OCI-LY7 (cell line): ENCODE measurements at regions not wholly inside any gene's neighbourhood (a gene's known extent, or its start where the extent isn't known, plus 50 kb on each side); places are given as distances from the start of the nearest gene placed in this dataset.

Experiments used
- BruUV-seq: library from RNA; stranded (reverse); fragments of 400-500 nt; replicated peaks from 2 replicates; lab custom pipeline; 2021; lab: Mats Ljungman, UMichigan
- CTCF ChIA-PET: fragments of 300-600 bp; sonication (Branson Sonifier 250); formaldehyde crosslinking; loops from one replicate; lab custom pipeline; 2022; ENCODE audit warnings: antibody characterized with exemption; ENCODE audit not compliant: unreplicated experiment; lab: Charles Lee
- POLR2A ChIA-PET: fragments of 300-600 bp; sonication (Branson Sonifier 250); formaldehyde crosslinking; loops from one replicate; lab custom pipeline; 2022; ENCODE audit warnings: antibody characterized with exemption; lab: Charles Lee
- DNase-seq: peaks from one replicate; pipeline ENCODE4 v3.0.0-alpha.2; 2015; ENCODE audit warnings: low spot score
- H2AFZ ChIP-seq: fragments of 200-600 bp; sonication (generic), shearing (Covaris generic); 2 replicates; pipeline ENCODE4 v1.6.1; 2014; ENCODE audit warnings: mild to moderate bottlenecking, antibody characterized with exemption, low read length, moderate library complexity
- H3K27ac ChIP-seq: fragments of 200-600 bp; sonication (generic); 2 replicates; pipeline ENCODE4 v1.5.1; 2014; ENCODE audit warnings: mixed run types, low read depth, mild to moderate bottlenecking, moderate library complexity, low read length, inconsistent platforms; ENCODE audit not compliant: poor library complexity, severe bottlenecking
- H3K36me3 ChIP-seq: fragments of 200-600 bp; sonication (generic); 2 replicates; pipeline ENCODE4 v1.6.1; 2014; ENCODE audit warnings: mild to moderate bottlenecking, antibody characterized with exemption, low read length, moderate library complexity, mixed read lengths; ENCODE audit not compliant: insufficient read depth
- H3K4me1 ChIP-seq: fragments of 200-600 bp; sonication (generic); 2 replicates; pipeline ENCODE4 v1.5.1; 2014; ENCODE audit warnings: mild to moderate bottlenecking, low read length; ENCODE audit not compliant: insufficient read depth, poor library complexity, severe bottlenecking
- H3K4me2 ChIP-seq: fragments of 200-600 bp; sonication (generic); 2 replicates; pipeline ENCODE4 v1.6.1; 2014; ENCODE audit warnings: mild to moderate bottlenecking, low read length
- H3K4me3 ChIP-seq: fragments of 200-600 bp; sonication (generic); 2 replicates; pipeline ENCODE4 v1.5.1; 2014; ENCODE audit warnings: mild to moderate bottlenecking, low read depth, low read length; ENCODE audit not compliant: poor library complexity, severe bottlenecking
- H3K79me2 ChIP-seq: fragments of 200-600 bp; sonication (generic); 2 replicates; pipeline ENCODE4 v1.6.1; 2016; ENCODE audit warnings: low read depth, mild to moderate bottlenecking, low read length, moderate library complexity, mixed read lengths; ENCODE audit not compliant: insufficient read depth
- H3K9me2 ChIP-seq: fragments of 200-600 bp; sonication (generic); 2 replicates; pipeline ENCODE4 v1.6.1; 2016; ENCODE audit warnings: mild to moderate bottlenecking, low read length, mixed read lengths; ENCODE audit not compliant: insufficient read depth
- H3K9me3 ChIP-seq: fragments of 200-600 bp; sonication (generic); 2 replicates; pipeline ENCODE4 v1.6.1; 2014; ENCODE audit warnings: mild to moderate bottlenecking, mixed run types, low read length, mixed read lengths
- H4K20me1 ChIP-seq: fragments of 200-600 bp; sonication (generic); 2 replicates; pipeline ENCODE4 v1.6.1; 2014; ENCODE audit warnings: mild to moderate bottlenecking, antibody characterized with exemption, low read length, moderate library complexity, mixed read lengths; ENCODE audit not compliant: insufficient read depth
- EZH2phosphoT487 ChIP-seq: fragments of 200-600 bp; sonication (generic); IDR thresholded peaks from 2 replicates; pipeline ENCODE4 v1.6.1; 2018; ENCODE audit warnings: low read depth, borderline replicate concordance, mild to moderate bottlenecking, mixed run types, antibody characterized with exemption, low read length, moderate library complexity, mixed read lengths
- intact Hi-C: fragments of 100-400 bp; cut with micrococcal nuclease; formaldehyde crosslinking; loops from one replicate; pipeline ENCODE4 v1.10.0; 2022; ENCODE audit not compliant: unreplicated experiment
- TF ChIP-seq, protein P1 (sequence below): fragments of 200-600 bp; sonication (generic); conservative IDR thresholded peaks from 2 replicates; pipeline ENCODE4 v1.5.1; 2014; ENCODE audit warnings: mild to moderate bottlenecking, antibody characterized with exemption, low read length, moderate library complexity, mixed read lengths

DNA sequence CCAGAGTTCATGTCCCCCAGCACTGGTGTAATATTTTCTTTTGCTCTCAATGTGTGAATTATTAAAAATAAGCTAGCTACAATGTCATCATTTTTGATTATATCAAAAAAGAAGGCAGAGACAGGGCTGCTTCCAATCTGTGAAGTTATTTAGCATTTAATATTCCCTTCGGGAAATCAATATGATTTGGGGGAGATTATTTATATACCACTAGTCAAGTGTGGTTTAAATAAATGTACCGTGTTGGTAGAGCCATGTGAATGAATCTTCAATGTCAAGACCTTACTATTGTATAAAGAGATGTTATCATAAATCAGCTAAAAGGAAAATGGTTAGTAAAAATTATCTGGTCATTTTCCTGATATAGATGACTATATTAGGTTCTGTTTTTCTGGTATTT lies 87.4 kb upstream of the MID1 start:
- intact Hi-C loops = no loop called here
- TF ChIP-seq, protein P1, sequence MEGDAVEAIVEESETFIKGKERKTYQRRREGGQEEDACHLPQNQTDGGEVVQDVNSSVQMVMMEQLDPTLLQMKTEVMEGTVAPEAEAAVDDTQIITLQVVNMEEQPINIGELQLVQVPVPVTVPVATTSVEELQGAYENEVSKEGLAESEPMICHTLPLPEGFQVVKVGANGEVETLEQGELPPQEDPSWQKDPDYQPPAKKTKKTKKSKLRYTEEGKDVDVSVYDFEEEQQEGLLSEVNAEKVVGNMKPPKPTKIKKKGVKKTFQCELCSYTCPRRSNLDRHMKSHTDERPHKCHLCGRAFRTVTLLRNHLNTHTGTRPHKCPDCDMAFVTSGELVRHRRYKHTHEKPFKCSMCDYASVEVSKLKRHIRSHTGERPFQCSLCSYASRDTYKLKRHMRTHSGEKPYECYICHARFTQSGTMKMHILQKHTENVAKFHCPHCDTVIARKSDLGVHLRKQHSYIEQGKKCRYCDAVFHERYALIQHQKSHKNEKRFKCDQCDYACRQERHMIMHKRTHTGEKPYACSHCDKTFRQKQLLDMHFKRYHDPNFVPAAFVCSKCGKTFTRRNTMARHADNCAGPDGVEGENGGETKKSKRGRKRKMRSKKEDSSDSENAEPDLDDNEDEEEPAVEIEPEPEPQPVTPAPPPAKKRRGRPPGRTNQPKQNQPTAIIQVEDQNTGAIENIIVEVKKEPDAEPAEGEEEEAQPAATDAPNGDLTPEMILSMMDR = no peak
- TF ChIP-seq EZH2phosphoT487 = no peak
- DNase-seq = no peak
- Histone ChIP-seq H3K4me1 (no peaks in the 10 kb centered on the region), H3K4me2 (no peak overlapping the region), H3K9me2 (no peaks in the 10 kb centered on the region), H3K4me3 (no peak overlapping the region), H3K27ac (no peak overlapping the region), H3K79me2 (no peaks in the 10 kb centered on the region), H3K9me3 (no peaks in the 10 kb centered on the region), H2AFZ (no peak overlapping the region), H4K20me1 (no peaks in the 10 kb centered on the region), H3K36me3 (no peaks in the 10 kb centered on the region)
- no TSS peak for BruUV-seq
- POLR2A ChIA-PET = no interaction called here
- CTCF ChIA-PET = no interaction called here

DNA sequence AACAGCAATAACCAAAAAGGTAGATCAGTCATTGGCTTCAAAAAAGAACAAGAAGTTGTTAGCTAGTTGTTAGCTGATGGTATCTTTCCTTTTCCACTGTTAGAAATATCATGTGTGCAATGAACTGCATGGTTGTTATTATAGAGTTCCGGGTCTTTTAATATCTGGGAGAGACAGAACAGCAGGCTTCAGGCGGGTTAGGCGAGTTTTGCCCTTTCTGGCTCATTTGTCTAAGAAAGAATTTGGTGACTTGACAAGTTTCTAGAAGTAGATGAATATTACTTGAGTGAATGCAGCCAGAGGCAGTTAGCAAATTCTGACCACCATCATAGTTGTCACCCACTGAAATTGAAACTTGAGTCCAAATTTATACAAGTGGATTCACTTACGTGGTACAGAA lies 88.9 kb upstream of the MID1 start:
- TF ChIP-seq EZH2phosphoT487 = no peak
- TF ChIP-seq, protein P1 = no peak
- ChIA-PET CTCF (no interaction called here), POLR2A (no interaction called here)
- H3K9me2 ChIP-seq = no peaks in the 10 kb centered on the region
- no peaks in the 10 kb centered on the region for H4K20me1 ChIP-seq
- BruUV-seq = no TSS peak
- no peaks in the 10 kb centered on the region for H3K9me3 ChIP-seq
- no peak overlapping the region for H2AFZ ChIP-seq
- intact Hi-C loops = no loop called here
- H3K27ac ChIP-seq = no peak overlapping the region
- no peaks in the 10 kb centered on the region for H3K4me1 ChIP-seq
- no peaks in the 10 kb centered on the region for H3K79me2 ChIP-seq
- no peak for DNase-seq
- H3K36me3 ChIP-seq = no peaks in the 10 kb centered on the region
- no peak overlapping the region for H3K4me3 ChIP-seq
- no peak overlapping the region for H3K4me2 ChIP-seq

DNA sequence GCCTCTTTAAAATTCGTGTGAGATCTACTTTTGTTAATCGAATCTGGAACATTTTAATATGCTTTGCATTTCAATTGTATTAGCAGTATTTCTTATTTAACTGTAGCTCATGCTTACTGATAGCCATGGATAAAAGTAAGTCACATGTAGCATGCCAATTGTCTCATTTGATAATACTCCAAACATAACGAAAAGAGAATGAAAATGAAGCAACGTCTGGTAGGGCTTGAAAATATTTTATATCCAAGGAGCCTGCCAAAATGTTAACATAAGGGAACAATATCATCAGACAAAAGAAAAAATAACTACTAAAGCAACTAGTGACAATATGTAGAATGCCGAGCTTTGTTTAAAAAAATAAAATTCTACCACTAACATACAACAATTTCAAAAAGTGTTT lies 94.1 kb upstream of the MID1 start:
- no peak overlapping the region for H3K27ac ChIP-seq
- no peak for DNase-seq
- H3K9me3 ChIP-seq = no peaks in the 10 kb centered on the region
- intact Hi-C loops = no loop called here
- H3K79me2 ChIP-seq = no peaks in the 10 kb centered on the region
- no peak overlapping the region for H3K4me2 ChIP-seq
- ChIA-PET POLR2A (no interaction called here), CTCF (no interaction called here)
- H3K4me3 ChIP-seq = no peak overlapping the region
- no peaks in the 10 kb centered on the region for H4K20me1 ChIP-seq
- H3K36me3 ChIP-seq = no peaks in the 10 kb centered on the region
- no peaks in the 10 kb centered on the region for H3K9me2 ChIP-seq
- TF ChIP-seq, protein P1 = no peak
- TF ChIP-seq EZH2phosphoT487 = no peak
- no peaks in the 10 kb centered on the region for H3K4me1 ChIP-seq
- H2AFZ ChIP-seq = no peak overlapping the region
- BruUV-seq = no TSS peak
